IPS DF 6.9 (cell line): ENCODE measurements at regions not wholly inside any gene's neighbourhood (a gene's known extent, or its start where the extent isn't known, plus 50 kb on each side); places are given as distances from the start of the nearest gene placed in this dataset.
"Not testable (repeated sequence)": the region's sequence is repeated elsewhere in the genome, so short reads cannot be mapped to it uniquely, and the experiment has no call there.

Experiments
- DNase-seq: peaks from one replicate; pipeline ENCODE4 v3.0.0-alpha.2; 2013; ENCODE audit warnings: low read depth, low spot score
- H3K27ac ChIP-seq: one replicate; pipeline ENCODE4 v1.5.1; 2013; ENCODE audit warnings: low read length, control low read depth
- H3K27me3 ChIP-seq: 2 replicates; pipeline ENCODE4 v1.6.1; 2013; ENCODE audit warnings: mild to moderate bottlenecking, low read length; ENCODE audit not compliant: control insufficient read depth, insufficient read depth
- H3K36me3 ChIP-seq: 2 replicates; pipeline ENCODE4 v1.6.1; 2013; ENCODE audit warnings: low read length; ENCODE audit not compliant: control insufficient read depth, insufficient read depth
- H3K4me1 ChIP-seq: 2 replicates; pipeline ENCODE4 v1.6.1; 2013; ENCODE audit warnings: low read length; ENCODE audit not compliant: control insufficient read depth, insufficient read depth
- H3K4me3 ChIP-seq: 2 replicates; pipeline ENCODE4 v1.5.1; 2013; ENCODE audit warnings: mild to moderate bottlenecking, low read length
- H3K9me3 ChIP-seq: 2 replicates; pipeline ENCODE4 v1.6.1; 2013; ENCODE audit warnings: low read length, inconsistent platforms; ENCODE audit not compliant: control insufficient read depth, insufficient read depth
- WGBS: extraction: QIAGEN DNeasy Blood & Tissue Kit; methylation state at CpG from one replicate; pipeline ENCODE4 v1.1.7; 2013; ENCODE audit warnings: mixed read lengths, missing lambda C conversion rate; ENCODE audit not compliant: insufficient read length, insufficient coverage; 5-methylcytosine and 5-hydroxymethylcytosine counted together

DNA sequence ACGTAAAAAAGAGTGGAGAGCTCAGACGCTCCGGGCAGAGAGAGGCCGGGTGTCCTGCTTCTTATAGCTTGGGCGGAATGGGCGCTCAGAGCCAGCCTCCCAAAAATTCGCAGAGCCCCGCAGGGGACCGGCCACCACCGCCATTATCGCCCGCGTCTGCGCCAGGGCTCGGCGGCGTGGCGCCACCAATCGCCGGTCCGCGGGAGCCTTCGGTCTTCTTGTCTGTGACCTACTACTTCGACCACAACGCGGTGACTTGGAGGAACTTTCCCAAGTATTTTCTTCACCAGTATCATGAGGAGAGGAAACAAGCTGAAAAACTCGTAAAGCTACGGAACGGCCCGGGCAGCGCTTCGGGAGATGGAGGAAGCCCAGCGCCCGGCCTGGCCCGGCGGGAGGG, 1138.1 kb upstream of the CHAC2 start:
- no peak overlapping the region for H3K4me3 ChIP-seq
- no CpG with 5 or more reads among the region's 36 CpGs for WGBS
- no peak for DNase-seq

GRCh38 chr2:52622266-52622665, 1145.3 kb upstream of the CHAC2 start:
- no CpG with 5 or more reads among the region's 2 CpGs for WGBS
- no peaks in the 10 kb centered on the region for H3K36me3 ChIP-seq

More for the DNA sequence above, 1138.1 kb upstream of the CHAC2 start:
- Histone ChIP-seq H3K36me3 (no peaks in the 10 kb centered on the region), H3K9me3 (no peaks in the 10 kb centered on the region), H3K4me1 (no peaks in the 10 kb centered on the region), H3K27ac (no peak overlapping the region), H3K27me3 (no peaks in the 10 kb centered on the region)

DNA sequence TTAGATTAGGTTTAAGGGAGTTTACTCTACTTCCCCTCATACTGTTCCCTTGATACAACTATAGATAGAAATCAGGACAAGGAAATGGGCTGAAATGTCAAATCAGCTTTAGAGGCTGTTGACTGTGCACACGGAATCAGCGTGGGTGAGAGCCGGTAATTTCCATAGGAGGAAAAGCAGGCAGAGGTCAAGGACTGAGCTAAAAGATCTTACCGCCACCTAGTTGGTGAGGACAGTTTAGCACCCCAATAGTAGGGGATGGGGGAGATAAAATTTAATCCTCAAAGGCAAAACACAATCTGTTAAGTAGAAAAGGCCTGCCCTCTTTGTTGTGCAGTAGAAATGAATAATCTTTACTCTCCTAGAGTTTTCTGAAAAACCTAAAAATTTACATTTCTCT, 1154.5 kb upstream of the CHAC2 start:
- Histone ChIP-seq H3K36me3 (no peaks in the 10 kb centered on the region), H3K4me1 (no peaks in the 10 kb centered on the region), H3K4me3 (no peak overlapping the region), H3K9me3 (no peaks in the 10 kb centered on the region), H3K27me3 (no peaks in the 10 kb centered on the region), H3K27ac (no peak overlapping the region)
- WGBS: no CpG with 5 or more reads among the region's 4 CpGs
- DNase-seq: peak; percentile 25

More at GRCh38 chr2:52622266-52622665, 1145.3 kb upstream of the CHAC2 start:
- H3K27me3 ChIP-seq: no peaks in the 10 kb centered on the region
- no peak overlapping the region for H3K4me3 ChIP-seq
- DNase-seq: no peak
- no peaks in the 10 kb centered on the region for H3K4me1 ChIP-seq
- no peaks in the 10 kb centered on the region for H3K9me3 ChIP-seq
- H3K27ac ChIP-seq: no peak overlapping the region

DNA sequence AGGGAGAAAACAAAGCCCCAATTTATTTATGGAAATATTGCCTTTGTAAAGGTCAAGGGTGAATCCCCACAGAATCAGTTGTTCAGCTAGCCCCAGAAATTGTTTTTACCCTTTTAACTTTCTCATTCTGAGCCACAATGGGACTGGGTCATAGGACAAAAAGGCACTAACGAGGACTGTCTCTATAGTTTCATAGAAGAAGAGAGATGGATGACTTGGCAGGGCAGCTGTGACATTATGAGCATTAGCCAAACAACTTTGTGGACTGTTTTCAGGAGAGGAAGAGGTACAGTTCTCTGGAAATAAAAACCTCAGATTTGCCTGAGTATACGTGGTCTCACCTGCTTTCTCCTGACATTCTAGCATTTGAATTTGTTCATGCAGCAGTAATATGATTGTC, 1155.8 kb upstream of the CHAC2 start:
- Histone ChIP-seq H3K4me3 (no peak overlapping the region), H3K4me1 (no peaks in the 10 kb centered on the region), H3K36me3 (no peaks in the 10 kb centered on the region), H3K27me3 (no peaks in the 10 kb centered on the region), H3K27ac (no peak overlapping the region), H3K9me3 (no peaks in the 10 kb centered on the region)
- no CpG with 5 or more reads among the region's 2 CpGs for WGBS
- DNase-seq: no peak

DNA sequence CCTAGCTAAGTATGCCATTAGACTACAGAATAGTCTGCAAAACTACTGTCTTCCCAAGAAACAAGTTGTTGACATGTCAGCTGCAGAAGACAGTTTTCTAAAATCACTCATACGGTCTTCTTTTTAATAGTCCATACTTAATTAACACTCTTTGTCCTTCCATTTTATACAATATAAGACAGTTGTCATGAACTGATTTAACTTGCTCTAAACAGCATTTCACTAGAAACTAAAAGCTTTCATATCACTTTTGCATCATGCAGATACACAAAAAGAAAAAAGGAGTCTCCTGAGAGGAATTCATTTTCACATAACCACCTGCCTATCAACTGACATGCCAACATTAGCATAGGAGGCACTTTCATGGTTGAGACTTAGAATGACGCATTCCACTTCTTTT, 1159.6 kb upstream of the CHAC2 start:
- Histone ChIP-seq H3K4me3 (no peak overlapping the region), H3K27ac (no peak overlapping the region), H3K36me3 (no peaks in the 10 kb centered on the region), H3K9me3 (no peaks in the 10 kb centered on the region), H3K4me1 (no peaks in the 10 kb centered on the region), H3K27me3 (no peaks in the 10 kb centered on the region)
- no CpG with 5 or more reads among the region's 2 CpGs for WGBS
- no peak for DNase-seq

GRCh38 chr2:52597346-52597745, 1170.3 kb upstream of the CHAC2 start:
- Histone ChIP-seq H3K27me3 (no peaks in the 10 kb centered on the region), H3K36me3 (no peaks in the 10 kb centered on the region), H3K4me1 (peaks cover 2% of the 10 kb centered on the region; the same call in 1 of the 2 replicates), H3K9me3 (no peaks in the 10 kb centered on the region), H3K4me3 (no peak overlapping the region), H3K27ac (no peak overlapping the region)
- no peak for DNase-seq

GRCh38 chr2:52594026-52594425, 1173.6 kb upstream of the CHAC2 start:
- Histone ChIP-seq H3K9me3 (no peaks in the 10 kb centered on the region), H3K4me1 (no peaks in the 10 kb centered on the region), H3K4me3 (no peak overlapping the region), H3K36me3 (no peaks in the 10 kb centered on the region), H3K27me3 (no peaks in the 10 kb centered on the region), H3K27ac (no peak overlapping the region)
- WGBS: no CpG with 5 or more reads among the region's 2 CpGs
- no peak for DNase-seq

- WGBS: no CpG with 5 or more reads among the region's 5 CpGs
These were observed 1183.5 kb upstream of the CHAC2 start for GRCh38 chr2:52584071-52584470.

DNA sequence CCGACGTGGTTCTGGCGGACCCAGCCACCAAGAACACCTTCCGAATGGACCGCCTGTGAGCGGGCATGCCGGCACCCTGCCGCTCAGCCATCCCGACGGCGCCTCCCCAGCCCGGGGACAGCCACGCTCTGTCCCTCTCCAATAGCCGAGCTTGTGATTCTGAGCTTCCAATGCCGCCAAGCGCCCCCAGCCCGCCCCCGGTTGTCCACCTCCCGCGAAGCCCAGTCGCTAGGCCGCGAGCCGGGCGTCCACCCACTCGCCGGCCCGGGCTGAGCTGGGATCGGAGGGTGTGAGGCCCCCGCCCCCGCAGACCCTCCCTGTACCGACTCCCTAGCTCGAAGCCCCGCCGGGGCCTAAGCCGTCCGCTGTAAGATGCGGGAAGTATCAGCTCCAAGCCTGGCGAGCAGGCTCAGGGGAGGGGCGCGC, 1195.1 kb upstream of the CHAC2 start:
- Histone ChIP-seq H3K9me3 (no peaks in the 10 kb centered on the region), H3K36me3 (no peaks in the 10 kb centered on the region), H3K27ac (no peak overlapping the region), H3K27me3 (no peaks in the 10 kb centered on the region), H3K4me1 (no peaks in the 10 kb centered on the region), H3K4me3 (no peak overlapping the region)
- DNase-seq: no peak
- WGBS: no CpG with 5 or more reads among the region's 41 CpGs

More at GRCh38 chr2:52584071-52584470, 1183.5 kb upstream of the CHAC2 start:
- H3K27me3 ChIP-seq, H3K9me3 ChIP-seq, H3K4me3 ChIP-seq, H3K27ac ChIP-seq, H3K4me1 ChIP-seq, DNase-seq, H3K36me3 ChIP-seq: not testable (repeated sequence)

DNA sequence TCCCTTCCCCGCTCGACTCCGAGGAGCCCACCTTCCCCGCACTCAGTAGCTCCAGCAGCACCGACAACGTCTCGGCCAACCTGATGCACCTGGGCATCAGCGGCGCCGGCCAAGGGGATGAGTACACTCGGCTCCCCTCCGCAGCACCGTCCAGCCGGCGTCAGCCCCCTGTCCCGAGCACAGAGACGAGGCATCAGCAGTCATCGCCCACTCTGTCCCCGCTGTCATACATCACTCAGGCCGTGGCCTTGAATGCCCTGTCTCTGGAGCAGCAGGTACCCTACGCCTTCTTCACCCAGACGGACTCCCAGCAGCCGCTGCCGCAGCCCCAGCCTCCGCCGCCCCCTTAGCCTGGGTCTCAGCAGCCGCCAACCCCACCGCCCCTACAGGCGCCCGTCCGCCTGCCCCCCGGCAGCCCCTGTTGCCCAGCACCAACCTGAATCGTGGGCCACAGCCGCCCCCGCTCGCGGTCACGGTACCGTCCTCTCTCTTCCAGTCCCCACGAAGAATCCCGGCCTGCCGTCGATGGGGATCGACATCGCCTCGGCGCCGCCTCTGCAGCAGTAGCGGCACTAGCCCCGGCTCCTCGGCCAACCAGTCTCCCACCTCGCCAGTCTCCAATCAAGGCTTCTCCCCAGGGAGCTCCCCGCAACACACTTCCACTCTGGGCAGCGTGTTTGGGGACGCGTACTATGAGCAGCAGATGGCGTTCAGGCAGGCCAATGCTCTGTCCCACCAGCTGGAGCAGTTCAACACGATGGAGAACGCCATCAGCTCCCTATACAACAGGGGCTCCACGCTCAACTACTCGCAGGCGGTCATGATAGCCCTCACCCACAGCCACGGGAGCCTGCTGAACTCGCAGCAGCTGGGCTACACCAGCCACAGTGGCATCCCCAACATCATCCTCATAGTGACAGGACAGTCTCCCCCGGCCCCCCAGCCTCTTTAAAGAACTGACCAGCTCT, 1195.9 kb upstream of the CHAC2 start:
- Histone ChIP-seq H3K27ac (no peak overlapping the region), H3K27me3 (no peaks in the 10 kb centered on the region), H3K4me3 (no peak overlapping the region), H3K9me3 (no peaks in the 10 kb centered on the region), H3K36me3 (no peaks in the 10 kb centered on the region), H3K4me1 (no peaks in the 10 kb centered on the region)
- DNase-seq: no peak
- WGBS: no CpG with 5 or more reads among the region's 65 CpGs

- H3K27me3 ChIP-seq: no peaks in the 10 kb centered on the region
- no peak overlapping the region for H3K4me3 ChIP-seq
- H3K36me3 ChIP-seq: no peaks in the 10 kb centered on the region
- H3K4me1 ChIP-seq: no peaks in the 10 kb centered on the region
- no CpG with 5 or more reads among the region's 19 CpGs for WGBS
- DNase-seq: no peak
- no peak overlapping the region for H3K27ac ChIP-seq
- H3K9me3 ChIP-seq: no peaks in the 10 kb centered on the region
These were observed 1196.9 kb upstream of the CHAC2 start for GRCh38 chr2:52570716-52571115.
